ENCODE measurements at regions not wholly inside any gene's neighbourhood (a gene's known extent, or its start where the extent isn't known, plus 50 kb on each side); places are given as distances from the start of the nearest gene placed in this dataset.

- TF ChIP-seq, protein P1, sequence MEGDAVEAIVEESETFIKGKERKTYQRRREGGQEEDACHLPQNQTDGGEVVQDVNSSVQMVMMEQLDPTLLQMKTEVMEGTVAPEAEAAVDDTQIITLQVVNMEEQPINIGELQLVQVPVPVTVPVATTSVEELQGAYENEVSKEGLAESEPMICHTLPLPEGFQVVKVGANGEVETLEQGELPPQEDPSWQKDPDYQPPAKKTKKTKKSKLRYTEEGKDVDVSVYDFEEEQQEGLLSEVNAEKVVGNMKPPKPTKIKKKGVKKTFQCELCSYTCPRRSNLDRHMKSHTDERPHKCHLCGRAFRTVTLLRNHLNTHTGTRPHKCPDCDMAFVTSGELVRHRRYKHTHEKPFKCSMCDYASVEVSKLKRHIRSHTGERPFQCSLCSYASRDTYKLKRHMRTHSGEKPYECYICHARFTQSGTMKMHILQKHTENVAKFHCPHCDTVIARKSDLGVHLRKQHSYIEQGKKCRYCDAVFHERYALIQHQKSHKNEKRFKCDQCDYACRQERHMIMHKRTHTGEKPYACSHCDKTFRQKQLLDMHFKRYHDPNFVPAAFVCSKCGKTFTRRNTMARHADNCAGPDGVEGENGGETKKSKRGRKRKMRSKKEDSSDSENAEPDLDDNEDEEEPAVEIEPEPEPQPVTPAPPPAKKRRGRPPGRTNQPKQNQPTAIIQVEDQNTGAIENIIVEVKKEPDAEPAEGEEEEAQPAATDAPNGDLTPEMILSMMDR (IDR thresholded peaks at IDR 0.05): no peak
- no peak for TF ChIP-seq POLR2A (IDR thresholded peaks at IDR 0.05)
These were observed 222.1 kb upstream of the ARID1B start for GRCh38 chr6:156555116-156555515.
